Stimulated activated naive CD8-positive, alpha-beta T cell treated with anti-CD3 and anti-CD28 coated beads, Interleukin-15, Interleukin-2, amounts not matched to agents 100 U/mL and 50 U/mL, for 24 hours (primary cell): ENCODE measurements at regions not wholly inside any gene's neighbourhood (a gene's known extent, or its start where the extent isn't known, plus 50 kb on each side); places are given as distances from the start of the nearest gene placed in this dataset.
"Not testable (repeated sequence)": the region's sequence is repeated elsewhere in the genome, so short reads cannot be mapped to it uniquely, and the experiment has no call there.

Source experiments
- ATAC-seq: fragments of 150-1000 bp; cut with Tn5 transposase; one replicate; pipeline ENCODE4 v1.10.0; 2021
- DNase-seq: peaks from one replicate; pipeline ENCODE4 v3.0.0; 2021

GRCh38 chr1:60809204-60809980 lies 273.0 kb upstream of the NFIA start:
- DNase-seq, result no peak
- ATAC-seq, result no peak

- no peak for DNase-seq
- no peak for ATAC-seq
These were observed 273.7 kb upstream of the NFIA start for GRCh38 chr1:60808676-60809075.

GRCh38 chr1:60802884-60803283 lies 279.5 kb upstream of the NFIA start:
- ATAC-seq, result no peak
- no peak for DNase-seq

GRCh38 chr1:60797351-60797750 lies 285.0 kb upstream of the NFIA start:
- ATAC-seq, result no peak
- DNase-seq, result no peak

- ATAC-seq, result no peak
- DNase-seq, result no peak
These were observed 291.1 kb upstream of the NFIA start for GRCh38 chr1:60791226-60791625.

- ATAC-seq, DNase-seq: not testable (repeated sequence)
These were observed 309.3 kb upstream of the NFIA start for GRCh38 chr1:60773099-60773498.

- DNase-seq (no peak), ATAC-seq (no peak)
These were observed 313.3 kb upstream of the NFIA start for GRCh38 chr1:60769082-60769481.

- no peak for ATAC-seq
- DNase-seq, result no peak
These were observed 317.2 kb upstream of the NFIA start for GRCh38 chr1:60765204-60765603.

GRCh38 chr1:60764489-60764888 lies 317.9 kb upstream of the NFIA start:
- DNase-seq, result no peak
- ATAC-seq, result no peak

- no peak for ATAC-seq
- no peak for DNase-seq
These were observed 318.6 kb upstream of the NFIA start for GRCh38 chr1:60763741-60764140.

- DNase-seq (no peak), ATAC-seq (no peak)
These were observed 319.4 kb upstream of the NFIA start for GRCh38 chr1:60762911-60763310.

GRCh38 chr1:60762176-60762575 lies 320.2 kb upstream of the NFIA start:
- DNase-seq, result no peak
- ATAC-seq, result no peak

GRCh38 chr1:60759291-60759690 lies 323.1 kb upstream of the NFIA start:
- DNase-seq (no peak), ATAC-seq (no peak)

- DNase-seq, result no peak
- no peak for ATAC-seq
These were observed 324.9 kb upstream of the NFIA start for GRCh38 chr1:60757485-60757884.

- ATAC-seq, result no peak
- DNase-seq, result no peak
These were observed 329.1 kb upstream of the NFIA start for GRCh38 chr1:60753036-60753900.

- ATAC-seq, result no peak
These were observed 331.1 kb upstream of the NFIA start for GRCh38 chr1:60751306-60751705.

GRCh38 chr1:60747353-60747752 lies 335.0 kb upstream of the NFIA start:
- DNase-seq (no peak), ATAC-seq (no peak)

More at GRCh38 chr1:60751306-60751705, 331.1 kb upstream of the NFIA start:
- no peak for DNase-seq

GRCh38 chr1:60746278-60746791 lies 336.0 kb upstream of the NFIA start:
- DNase-seq (no peak), ATAC-seq (no peak)

GRCh38 chr1:60745484-60745883 lies 336.9 kb upstream of the NFIA start:
- no peak for DNase-seq
- ATAC-seq, result no peak

- no peak for DNase-seq
- ATAC-seq, result no peak
These were observed 340.0 kb upstream of the NFIA start for GRCh38 chr1:60742339-60742738.

- ATAC-seq (no peak), DNase-seq (no peak)
These were observed 342.2 kb upstream of the NFIA start for GRCh38 chr1:60740154-60740553.

- no peak for ATAC-seq
These were observed 342.6 kb upstream of the NFIA start for GRCh38 chr1:60739729-60740128.

GRCh38 chr1:60732977-60733401 lies 349.4 kb upstream of the NFIA start:
- DNase-seq (no peak), ATAC-seq (no peak)

More at GRCh38 chr1:60739729-60740128, 342.6 kb upstream of the NFIA start:
- DNase-seq, result no peak
